CD8-positive, alpha-beta memory T cell (primary cell): ENCODE measurements at regions not wholly inside any gene's neighbourhood (a gene's known extent, or its start where the extent isn't known, plus 50 kb on each side); places are given as distances from the start of the nearest gene placed in this dataset.

Experiments
- CTCF ChIA-PET: fragments of 350-600 bp; sonication (Branson Sonifier 250); formaldehyde crosslinking; loops from one replicate; lab custom pipeline; 2021; ENCODE audit warnings: antibody characterized with exemption; lab: Charles Lee
- POLR2A ChIA-PET: fragments of 350-600 bp; sonication (Branson Sonifier 250); formaldehyde crosslinking; loops from one replicate; lab custom pipeline; 2021; ENCODE audit warnings: antibody characterized with exemption; lab: Charles Lee
- DNase-seq, 5 donors: peaks; one replicate each; pipeline versions ENCODE4 v3.0.0 to v3.0.0-alpha.2; 2020 to 2022; ENCODE audit warnings: mixed read lengths in 1 of 5
- H3K27ac ChIP-seq: one replicate; pipeline ENCODE4 v1.7.0; 2013; ENCODE audit warnings: low read depth, mild to moderate bottlenecking, low read length, moderate library complexity
- H3K27me3 ChIP-seq: 2 replicates; pipeline ENCODE4 v1.7.0; 2013; ENCODE audit warnings: low read length, mild to moderate bottlenecking; ENCODE audit not compliant: insufficient read depth, poor library complexity, severe bottlenecking
- H3K36me3 ChIP-seq: 2 replicates; pipeline ENCODE4 v1.7.0; 2013; ENCODE audit warnings: mild to moderate bottlenecking, low read length, moderate library complexity; ENCODE audit not compliant: insufficient read depth
- H3K4me1 ChIP-seq: 2 replicates; pipeline ENCODE4 v1.7.0; 2013; ENCODE audit warnings: mild to moderate bottlenecking, low read length, moderate library complexity; ENCODE audit not compliant: insufficient read depth
- H3K4me3 ChIP-seq: 2 replicates; pipeline ENCODE4 v1.7.0; 2013; ENCODE audit warnings: mild to moderate bottlenecking, low read length
- H3K9me3 ChIP-seq: 2 replicates; pipeline ENCODE4 v1.7.0; 2013; ENCODE audit warnings: mild to moderate bottlenecking, low read length
- H3K27ac Mint-ChIP-seq, 8 donors: one replicate each; pipeline ENCODE4 v1.8.0; 2020 to 2021; ENCODE audit warnings: mixed read lengths in 8 of 8, mild to moderate bottlenecking in 6 of 8, inconsistent platforms in 3 of 8, moderate library complexity in 3 of 8
- H3K27me3 Mint-ChIP-seq, 2 donors: one replicate each; pipeline ENCODE4 v1.8.0; 2020 to 2021; ENCODE audit warnings: mixed read lengths in 2 of 2, mild to moderate bottlenecking in 1 of 2, moderate library complexity in 1 of 2
- H3K36me3 Mint-ChIP-seq, 3 donors: one replicate each; pipeline ENCODE4 v1.8.0; 2020 to 2021; ENCODE audit warnings: mixed read lengths in 3 of 3, inconsistent platforms in 1 of 3, mild to moderate bottlenecking in 1 of 3
- H3K4me1 Mint-ChIP-seq, 3 donors: one replicate each; pipeline ENCODE4 v1.8.0; 2020 to 2021; ENCODE audit warnings: mixed read lengths in 3 of 3, inconsistent platforms in 1 of 3, mild to moderate bottlenecking in 1 of 3
- H3K4me3 Mint-ChIP-seq, 7 donors: one replicate each; pipeline ENCODE4 v1.8.0; 2020 to 2021; ENCODE audit warnings: mixed read lengths in 7 of 7, mild to moderate bottlenecking in 6 of 7, moderate library complexity in 4 of 7, inconsistent platforms in 2 of 7
- H3K9me3 Mint-ChIP-seq, 5 donors: one replicate each; pipeline ENCODE4 v1.8.0; 2020 to 2022; ENCODE audit warnings: mixed read lengths in 5 of 5, mild to moderate bottlenecking in 3 of 5, moderate library complexity in 2 of 5, inconsistent platforms in 1 of 5

DNA sequence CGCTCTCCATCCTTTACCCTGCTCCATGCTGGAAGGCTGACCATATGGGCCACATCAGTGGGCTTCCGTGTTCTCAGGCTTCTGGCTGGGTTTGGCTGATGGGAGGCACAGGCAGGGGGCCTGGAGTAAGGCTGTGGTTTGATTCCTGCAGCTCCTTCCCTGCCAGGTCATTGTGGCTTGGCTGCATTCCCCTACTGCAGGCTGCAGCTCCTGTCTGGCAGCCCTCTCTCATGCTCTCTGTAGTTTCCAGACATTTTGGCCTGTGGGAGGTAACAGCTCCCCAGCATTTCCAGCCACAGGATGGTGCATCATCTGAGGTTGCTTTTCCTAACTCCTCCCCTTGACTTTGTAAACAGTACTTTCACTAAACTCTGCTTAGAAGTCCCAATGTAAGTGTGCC is 102.0 kb upstream of the PTPN3 start:
- CTCF ChIA-PET, result no interaction called here
- H3K9me3 Mint-ChIP-seq, result peaks cover 0 to 5% (median 0%) of the 10 kb centered on the region in 5 donors

DNA sequence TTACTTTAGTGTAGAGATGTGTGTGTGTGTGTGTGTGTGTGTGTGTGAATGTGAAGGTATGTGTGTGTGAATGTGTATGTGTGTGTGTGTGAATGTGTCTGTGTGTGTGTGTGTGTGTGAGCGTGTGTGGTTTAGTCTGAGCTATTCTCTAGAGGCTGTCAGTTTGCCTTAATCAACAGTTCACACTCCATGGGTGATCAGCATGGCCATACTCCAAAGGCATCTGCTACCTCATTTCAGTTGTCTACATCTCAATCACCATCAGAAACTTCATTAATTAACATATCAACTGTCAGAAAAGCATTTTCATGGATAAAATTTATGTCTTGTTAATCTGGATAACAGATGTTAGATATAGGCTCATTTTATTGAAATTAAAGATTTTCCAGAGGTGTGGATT is 103.1 kb upstream of the PTPN3 start:
- H3K27me3 Mint-ChIP-seq, result peaks cover 0 to 2% of the 10 kb centered on the region in 2 donors
- no peaks in the 10 kb centered on the region for H3K4me1 Mint-ChIP-seq
- no peak overlapping the region for H3K27ac Mint-ChIP-seq
- H3K9me3 ChIP-seq, result no peaks in the 10 kb centered on the region
- no peak overlapping the region for H3K4me3 Mint-ChIP-seq
- peaks cover 0 to 5% (median 0%) of the 10 kb centered on the region in 5 donors for H3K9me3 Mint-ChIP-seq
- H3K27ac ChIP-seq, result no peak overlapping the region
- POLR2A ChIA-PET, result no interaction called here
- CTCF ChIA-PET, result no interaction called here
- no peaks in the 10 kb centered on the region for H3K4me1 ChIP-seq
- no peaks in the 10 kb centered on the region for H3K36me3 ChIP-seq
- H3K36me3 Mint-ChIP-seq, result no peaks in the 10 kb centered on the region
- DNase-seq, result no peak
- H3K4me3 ChIP-seq, result no peak overlapping the region
- H3K27me3 ChIP-seq, result no peaks in the 10 kb centered on the region

More for the DNA sequence above, 102.0 kb upstream of the PTPN3 start:
- Histone ChIP-seq H3K4me1 (no peaks in the 10 kb centered on the region), H3K9me3 (no peaks in the 10 kb centered on the region), H3K4me3 (no peak overlapping the region), H3K27ac (no peak overlapping the region), H3K27me3 (no peaks in the 10 kb centered on the region), H3K36me3 (no peaks in the 10 kb centered on the region)
- Mint-ChIP-seq H3K36me3 (no peaks in the 10 kb centered on the region), H3K4me3 (no peak overlapping the region), H3K27me3 (peaks cover 0 to 2% of the 10 kb centered on the region in 2 donors), H3K4me1 (no peaks in the 10 kb centered on the region), H3K27ac (no peak overlapping the region)
- POLR2A ChIA-PET, result no interaction called here
- DNase-seq, result no peak

GRCh38 chr9:109602987-109603386 is 104.9 kb upstream of the PTPN3 start:
- H3K4me1 Mint-ChIP-seq, result no peaks in the 10 kb centered on the region
- H3K9me3 ChIP-seq, result no peaks in the 10 kb centered on the region

GRCh38 chr9:109604131-109604530 is 106.0 kb upstream of the PTPN3 start:
- peaks cover 0 to 2% of the 10 kb centered on the region in 2 donors for H3K27me3 Mint-ChIP-seq
- no peaks in the 10 kb centered on the region for H3K9me3 ChIP-seq
- H3K27ac ChIP-seq, result no peak overlapping the region
- no peak overlapping the region for H3K4me3 ChIP-seq
- no peak for DNase-seq
- H3K4me3 Mint-ChIP-seq, result no peak overlapping the region
- H3K27ac Mint-ChIP-seq, result no peak overlapping the region
- no peaks in the 10 kb centered on the region for H3K27me3 ChIP-seq
- no peaks in the 10 kb centered on the region for H3K36me3 Mint-ChIP-seq
- no peaks in the 10 kb centered on the region for H3K36me3 ChIP-seq
- H3K4me1 Mint-ChIP-seq, result no peaks in the 10 kb centered on the region
- CTCF ChIA-PET, result no interaction called here
- peaks cover 0 to 5% (median 1%) of the 10 kb centered on the region in 5 donors for H3K9me3 Mint-ChIP-seq
- no peaks in the 10 kb centered on the region for H3K4me1 ChIP-seq
- POLR2A ChIA-PET, result no interaction called here

More at GRCh38 chr9:109602987-109603386, 104.9 kb upstream of the PTPN3 start:
- Mint-ChIP-seq H3K27ac (no peak overlapping the region), H3K4me3 (no peak overlapping the region), H3K36me3 (no peaks in the 10 kb centered on the region), H3K9me3 (peaks cover 0 to 5% (median 0%) of the 10 kb centered on the region in 5 donors), H3K27me3 (peaks cover 0 to 2% of the 10 kb centered on the region in 2 donors)
- CTCF ChIA-PET, result no interaction called here
- Histone ChIP-seq H3K36me3 (no peaks in the 10 kb centered on the region), H3K4me3 (no peak overlapping the region), H3K4me1 (no peaks in the 10 kb centered on the region), H3K27ac (no peak overlapping the region), H3K27me3 (no peaks in the 10 kb centered on the region)
- POLR2A ChIA-PET, result no interaction called here
- no peak for DNase-seq

DNA sequence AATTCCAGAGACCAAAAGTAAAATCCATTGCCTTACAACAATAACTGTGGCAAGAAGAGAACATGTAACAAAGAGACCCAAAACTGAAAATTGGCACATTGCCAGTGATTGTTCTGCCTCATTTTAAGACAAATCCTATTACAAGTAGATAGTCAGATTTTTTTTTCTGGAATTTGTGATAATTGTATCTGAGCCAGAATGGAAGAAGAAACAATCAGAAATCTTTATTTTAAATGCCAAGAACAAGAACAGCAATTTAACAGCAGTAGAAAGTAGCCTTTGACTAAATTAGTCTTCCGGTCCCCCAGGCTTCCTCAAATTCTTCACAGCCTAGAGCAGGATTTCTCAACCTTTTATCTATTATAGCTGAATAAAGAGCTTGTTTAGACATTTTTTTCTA is 106.7 kb upstream of the PTPN3 start:
- H3K36me3 Mint-ChIP-seq, result no peaks in the 10 kb centered on the region
- Histone ChIP-seq H3K4me1 (no peaks in the 10 kb centered on the region), H3K27ac (no peak overlapping the region), H3K36me3 (no peaks in the 10 kb centered on the region), H3K27me3 (no peaks in the 10 kb centered on the region), H3K9me3 (no peaks in the 10 kb centered on the region), H3K4me3 (no peak overlapping the region)
- no peak for DNase-seq
- H3K4me3 Mint-ChIP-seq, result no peak overlapping the region
- H3K9me3 Mint-ChIP-seq, result peaks cover 0 to 5% (median 1%) of the 10 kb centered on the region in 5 donors
- no peak overlapping the region for H3K27ac Mint-ChIP-seq
- H3K4me1 Mint-ChIP-seq, result no peaks in the 10 kb centered on the region
- peaks cover 0 to 2% of the 10 kb centered on the region in 2 donors for H3K27me3 Mint-ChIP-seq
- ChIA-PET CTCF (no interaction called here), POLR2A (no interaction called here)

GRCh38 chr9:109609060-109609459 is 111.0 kb upstream of the PTPN3 start:
- H3K27me3 Mint-ChIP-seq, result peaks cover 0 to 2% of the 10 kb centered on the region in 2 donors
- no peak overlapping the region for H3K4me3 Mint-ChIP-seq
- Histone ChIP-seq H3K27me3 (no peaks in the 10 kb centered on the region), H3K4me1 (no peaks in the 10 kb centered on the region), H3K36me3 (no peaks in the 10 kb centered on the region), H3K9me3 (no peaks in the 10 kb centered on the region), H3K27ac (no peak overlapping the region), H3K4me3 (no peak overlapping the region)
- H3K27ac Mint-ChIP-seq, result no peak overlapping the region
- POLR2A ChIA-PET, result no interaction called here
- H3K4me1 Mint-ChIP-seq, result no peaks in the 10 kb centered on the region
- H3K36me3 Mint-ChIP-seq, result no peaks in the 10 kb centered on the region
- H3K9me3 Mint-ChIP-seq, result peaks cover 0 to 10% (median 3%) of the 10 kb centered on the region in 5 donors
- no peak for DNase-seq
- CTCF ChIA-PET, result no interaction called here

DNA sequence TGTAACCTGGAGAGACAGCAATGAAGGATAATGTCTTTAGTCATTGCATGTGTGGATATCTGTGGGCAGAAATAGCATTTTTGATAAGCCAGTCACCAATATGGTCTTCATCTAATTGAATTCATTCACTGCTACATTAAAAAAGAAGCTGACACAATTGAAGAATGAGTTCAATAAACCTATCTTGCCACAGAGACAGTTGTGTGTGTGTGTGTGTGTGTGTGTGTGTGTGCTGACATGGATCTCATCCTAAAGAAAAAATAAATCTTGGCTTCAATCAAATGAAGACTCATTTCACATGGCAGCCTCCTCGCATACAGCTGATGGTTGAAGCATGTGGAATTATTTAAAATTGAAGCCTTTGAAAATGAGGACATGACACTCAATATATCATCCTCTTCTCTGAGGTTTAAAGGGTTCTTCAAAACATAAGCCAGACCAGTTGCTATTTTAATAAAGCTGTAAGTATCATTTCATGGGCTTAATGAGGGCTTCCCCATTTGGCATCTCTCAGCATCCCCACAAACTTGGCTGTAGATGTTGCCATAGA is 118.5 kb upstream of the PTPN3 start:
- Mint-ChIP-seq H3K4me1 (no peaks in the 10 kb centered on the region), H3K9me3 (peaks cover 2 to 13% (median 9%) of the 10 kb centered on the region in 5 donors), H3K36me3 (no peaks in the 10 kb centered on the region), H3K27ac (no peak overlapping the region), H3K4me3 (no peak overlapping the region), H3K27me3 (peaks cover 2 to 3% of the 10 kb centered on the region in 2 donors)
- Histone ChIP-seq H3K27ac (no peak overlapping the region), H3K36me3 (no peaks in the 10 kb centered on the region), H3K27me3 (no peaks in the 10 kb centered on the region), H3K9me3 (no peaks in the 10 kb centered on the region), H3K4me3 (no peak overlapping the region), H3K4me1 (no peaks in the 10 kb centered on the region)
- ChIA-PET POLR2A (no interaction called here), CTCF (no interaction called here)
- DNase-seq, result no peak

GRCh38 chr9:109619310-109619709 is 121.2 kb upstream of the PTPN3 start:
- Mint-ChIP-seq H3K27me3 (peaks cover 2 to 4% of the 10 kb centered on the region in 2 donors), H3K27ac (no peak overlapping the region), H3K9me3 (peaks cover 0 to 16% (median 5%) of the 10 kb centered on the region in 5 donors), H3K4me1 (no peaks in the 10 kb centered on the region), H3K4me3 (no peak overlapping the region), H3K36me3 (no peaks in the 10 kb centered on the region)
- no peak for DNase-seq
- H3K36me3 ChIP-seq, result no peaks in the 10 kb centered on the region
- CTCF ChIA-PET, result no interaction called here
- POLR2A ChIA-PET, result no interaction called here
- no peaks in the 10 kb centered on the region for H3K9me3 ChIP-seq
- H3K4me3 ChIP-seq, result no peak overlapping the region
- no peak overlapping the region for H3K27ac ChIP-seq
- no peaks in the 10 kb centered on the region for H3K4me1 ChIP-seq
- no peaks in the 10 kb centered on the region for H3K27me3 ChIP-seq
